ENCODE measurements at regions not wholly inside any gene's neighbourhood (a gene's known extent, or its start where the extent isn't known, plus 50 kb on each side); places are given as distances from the start of the nearest gene placed in this dataset.

DNA sequence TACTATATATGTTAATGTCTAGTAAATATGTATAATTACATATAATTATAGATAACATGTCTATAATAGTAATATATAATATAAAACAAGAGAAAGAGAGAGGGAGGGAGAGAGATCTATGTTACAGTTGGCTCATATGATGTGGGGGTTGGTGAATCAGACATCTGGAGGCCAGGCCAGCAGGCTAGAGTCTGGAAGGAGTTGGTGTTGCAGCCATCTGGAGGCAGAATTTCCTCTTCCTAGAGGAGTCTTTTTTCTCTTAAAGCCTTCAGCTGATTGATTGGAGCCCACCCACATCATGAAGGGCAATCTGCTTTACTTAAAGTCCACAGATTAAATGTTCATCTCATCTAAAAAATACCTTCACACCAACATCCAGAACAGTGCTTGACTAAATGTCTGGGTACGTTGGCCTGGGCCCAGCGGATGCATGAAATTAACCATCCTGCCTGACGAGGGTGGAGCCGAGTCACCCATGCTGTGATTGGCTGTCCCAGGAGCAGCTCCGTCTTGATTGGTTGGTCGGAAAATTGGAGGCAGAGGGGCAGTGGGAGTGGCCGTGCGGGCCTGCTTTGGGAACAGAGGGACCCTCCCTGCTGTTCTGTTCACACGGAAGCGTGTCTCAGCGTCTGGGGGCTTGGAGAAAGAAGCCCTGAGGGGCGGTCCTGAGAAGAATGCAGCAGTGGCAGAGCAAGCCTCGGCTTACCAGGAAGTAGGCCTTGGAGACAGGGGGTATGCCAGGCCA is 392.4 kb downstream of the QKI start:
- TF ChIP-seq, protein P1, sequence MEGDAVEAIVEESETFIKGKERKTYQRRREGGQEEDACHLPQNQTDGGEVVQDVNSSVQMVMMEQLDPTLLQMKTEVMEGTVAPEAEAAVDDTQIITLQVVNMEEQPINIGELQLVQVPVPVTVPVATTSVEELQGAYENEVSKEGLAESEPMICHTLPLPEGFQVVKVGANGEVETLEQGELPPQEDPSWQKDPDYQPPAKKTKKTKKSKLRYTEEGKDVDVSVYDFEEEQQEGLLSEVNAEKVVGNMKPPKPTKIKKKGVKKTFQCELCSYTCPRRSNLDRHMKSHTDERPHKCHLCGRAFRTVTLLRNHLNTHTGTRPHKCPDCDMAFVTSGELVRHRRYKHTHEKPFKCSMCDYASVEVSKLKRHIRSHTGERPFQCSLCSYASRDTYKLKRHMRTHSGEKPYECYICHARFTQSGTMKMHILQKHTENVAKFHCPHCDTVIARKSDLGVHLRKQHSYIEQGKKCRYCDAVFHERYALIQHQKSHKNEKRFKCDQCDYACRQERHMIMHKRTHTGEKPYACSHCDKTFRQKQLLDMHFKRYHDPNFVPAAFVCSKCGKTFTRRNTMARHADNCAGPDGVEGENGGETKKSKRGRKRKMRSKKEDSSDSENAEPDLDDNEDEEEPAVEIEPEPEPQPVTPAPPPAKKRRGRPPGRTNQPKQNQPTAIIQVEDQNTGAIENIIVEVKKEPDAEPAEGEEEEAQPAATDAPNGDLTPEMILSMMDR (IDR thresholded peaks at IDR 0.05; ENCODE audit: control insufficient read depth, insufficient read depth, low read depth, low read length, missing control alignments): no peak
- DNase-seq (ENCODE audit: low read depth): no peak
- H3K4me3 ChIP-seq (ENCODE audit: control insufficient read depth, low read depth, low read length): no peak overlapping the region

DNA sequence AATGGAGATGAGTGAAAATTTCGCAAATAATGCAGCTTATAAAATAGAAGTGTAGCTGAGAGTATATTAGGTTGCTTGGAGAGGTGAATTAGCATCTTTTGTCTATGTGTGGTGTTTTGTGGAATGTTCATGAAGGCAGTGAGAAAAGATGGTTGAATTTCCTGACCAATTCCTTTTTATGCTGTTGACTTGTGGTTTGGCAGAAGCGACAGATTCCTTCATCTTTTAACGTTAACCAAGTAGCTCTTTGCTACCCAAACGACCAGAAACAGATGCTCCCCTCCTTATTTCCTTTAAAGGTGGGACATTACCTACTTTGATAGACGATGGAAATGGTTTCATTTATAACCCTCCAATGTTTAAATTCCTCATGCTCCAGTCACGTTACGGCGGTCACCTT is 390.5 kb downstream of the QKI start:
- H3K4me3 ChIP-seq (ENCODE audit: control insufficient read depth, low read depth, low read length): no peak overlapping the region
- TF ChIP-seq, protein P1 (IDR thresholded peaks at IDR 0.05; ENCODE audit: control insufficient read depth, insufficient read depth, low read depth, low read length, missing control alignments): no peak
- no peak for DNase-seq (ENCODE audit: low read depth)

DNA sequence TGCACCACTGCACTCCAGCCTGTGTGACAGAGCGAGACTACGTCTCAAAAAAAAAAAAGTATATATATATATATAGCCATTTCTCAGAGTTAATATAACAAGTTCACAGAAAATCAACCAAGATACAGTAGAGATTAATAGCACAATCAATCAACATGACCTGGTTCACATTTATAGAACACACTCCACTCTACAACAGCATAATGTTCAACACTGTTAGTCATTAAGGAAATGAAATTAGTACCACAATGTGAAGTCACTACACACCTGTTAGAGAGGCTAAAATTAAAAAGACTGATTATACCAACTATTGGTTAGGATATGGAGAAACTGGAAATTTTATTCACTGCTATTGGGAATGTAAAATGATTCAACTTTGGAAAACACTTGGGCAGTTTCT is 387.7 kb downstream of the QKI start:
- DNase-seq (ENCODE audit: low read depth): no peak
- no peak overlapping the region for H3K4me3 ChIP-seq (ENCODE audit: control insufficient read depth, low read depth, low read length)
- TF ChIP-seq, protein P1 (IDR thresholded peaks at IDR 0.05; ENCODE audit: control insufficient read depth, insufficient read depth, low read depth, low read length, missing control alignments): no peak

DNA sequence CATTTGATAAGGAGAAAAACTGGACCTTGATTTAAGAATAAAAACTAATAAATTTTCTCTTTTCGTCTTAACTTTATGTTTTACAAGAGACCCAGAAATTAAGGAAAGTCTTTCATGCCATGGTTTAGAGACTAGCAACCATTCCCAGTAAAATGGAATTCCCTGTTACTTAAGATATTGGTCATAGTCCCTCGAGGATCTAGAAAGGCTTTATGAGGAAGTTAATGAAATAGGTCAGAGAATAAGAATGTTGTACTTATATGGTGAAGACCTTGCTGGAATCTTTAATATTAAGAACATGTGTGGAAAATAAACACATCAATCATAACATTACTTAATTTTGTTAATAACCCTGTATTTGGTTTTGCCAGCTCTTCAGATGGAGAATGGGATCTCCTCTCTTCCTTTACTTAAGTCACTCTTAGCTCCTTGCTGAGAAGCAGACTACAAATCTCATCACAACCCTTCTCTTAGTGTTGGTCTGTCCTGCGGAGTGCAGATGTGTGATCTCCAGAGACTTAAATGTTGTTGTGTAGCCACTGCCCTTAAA is 382.9 kb downstream of the QKI start:
- no peak overlapping the region for H3K4me3 ChIP-seq (ENCODE audit: control insufficient read depth, low read depth, low read length)
- TF ChIP-seq, protein P1 (IDR thresholded peaks at IDR 0.05; ENCODE audit: control insufficient read depth, insufficient read depth, low read depth, low read length, missing control alignments): no peak
- no peak for DNase-seq (ENCODE audit: low read depth)

DNA sequence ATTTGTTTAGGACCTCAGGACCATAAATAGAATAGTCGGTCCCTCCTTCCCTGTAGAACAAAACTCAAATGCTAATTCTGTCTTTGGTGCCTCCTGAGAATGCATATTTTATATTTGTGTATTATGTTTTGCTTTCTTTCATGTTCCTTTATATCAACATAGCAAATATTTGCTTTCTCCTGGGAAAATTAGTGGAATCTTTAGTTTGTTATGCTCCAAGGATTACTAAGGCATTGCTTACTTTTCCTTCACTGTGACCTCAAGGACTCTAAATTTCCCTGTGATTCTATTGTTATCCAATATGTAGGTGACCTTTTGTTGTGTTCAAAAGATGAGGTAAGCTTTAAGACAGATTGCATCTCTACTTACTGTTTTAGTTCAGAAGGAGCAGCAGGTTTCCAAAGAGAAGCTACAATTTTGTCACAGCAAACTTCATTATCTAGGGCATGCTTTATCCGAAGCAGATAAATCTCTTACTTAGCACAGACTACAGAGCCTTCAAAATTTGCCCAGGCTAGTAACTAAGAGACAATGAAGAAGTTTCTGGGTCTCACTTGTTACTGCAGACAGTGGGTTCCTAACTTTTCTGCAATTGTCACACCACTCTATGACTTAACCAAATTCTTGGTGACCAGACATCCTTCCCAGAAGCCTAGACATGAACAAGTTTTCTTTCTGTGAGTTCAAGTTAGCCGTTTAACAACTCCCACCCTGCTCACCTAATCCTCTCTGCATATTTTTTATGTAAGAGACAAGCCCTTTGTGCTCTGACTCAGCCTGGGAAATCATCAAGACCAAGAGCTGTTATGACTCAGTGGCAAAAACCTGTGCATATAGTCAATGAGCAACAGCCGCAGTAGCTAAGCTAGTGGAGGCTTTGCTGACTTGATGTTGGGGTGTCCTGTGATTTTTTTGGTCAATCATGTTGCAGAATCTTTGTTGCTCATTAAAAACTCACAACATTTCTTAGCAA is 378.8 kb downstream of the QKI start:
- peak; percentile 28 for DNase-seq (ENCODE audit: low read depth)
- TF ChIP-seq, protein P1 (IDR thresholded peaks at IDR 0.05; ENCODE audit: control insufficient read depth, insufficient read depth, low read depth, low read length, missing control alignments): no peak

DNA sequence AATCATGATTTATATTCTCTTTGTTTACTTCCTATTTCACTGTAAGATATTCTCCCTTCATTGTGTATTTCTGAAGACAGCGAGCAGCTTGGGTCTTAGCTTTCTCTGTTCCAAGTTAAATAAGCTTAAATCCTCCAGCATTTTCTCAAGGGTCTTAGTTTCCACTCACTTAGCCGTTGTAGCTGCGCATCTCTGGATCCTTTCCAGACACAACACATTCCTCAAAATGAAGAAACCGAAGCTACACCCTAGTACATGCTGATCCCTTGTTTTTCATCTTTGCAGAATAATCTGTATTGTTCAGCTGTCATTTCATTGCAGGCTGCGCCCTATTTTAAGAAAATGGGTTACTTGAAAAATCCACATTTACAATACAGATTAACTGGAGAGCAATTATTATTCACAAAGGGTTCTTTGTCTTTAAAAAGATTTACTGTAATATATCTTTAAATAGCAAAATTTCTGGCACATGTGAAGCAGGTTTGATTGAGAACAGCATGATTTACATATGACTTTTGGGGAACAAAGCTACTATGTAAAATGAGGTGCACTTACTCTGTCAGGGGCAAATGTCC is 375.8 kb downstream of the QKI start:
- TF ChIP-seq, protein P1 (IDR thresholded peaks at IDR 0.05; ENCODE audit: control insufficient read depth, insufficient read depth, low read depth, low read length, missing control alignments): no peak
- DNase-seq (ENCODE audit: low read depth): no peak
- no peak overlapping the region for H3K4me3 ChIP-seq (ENCODE audit: control insufficient read depth, low read depth, low read length)

More for the DNA sequence above, 378.8 kb downstream of the QKI start:
- H3K4me3 ChIP-seq (ENCODE audit: control insufficient read depth, low read depth, low read length): no peak overlapping the region

Measured in AG09309 (cell line).